ENCODE measurements at regions not wholly inside any gene's neighbourhood (a gene's known extent, or its start where the extent isn't known, plus 50 kb on each side); places are given as distances from the start of the nearest gene placed in this dataset.

- ATAC-seq (no peak), DNase-seq (ENCODE audit: missing footprints) (no peak)
- intact Hi-C loops (cut with DNase I): no loop called here
These were observed 443.3 kb downstream of the DNAH5 start for GRCh38 chr5:13501176-13501575.

DNA sequence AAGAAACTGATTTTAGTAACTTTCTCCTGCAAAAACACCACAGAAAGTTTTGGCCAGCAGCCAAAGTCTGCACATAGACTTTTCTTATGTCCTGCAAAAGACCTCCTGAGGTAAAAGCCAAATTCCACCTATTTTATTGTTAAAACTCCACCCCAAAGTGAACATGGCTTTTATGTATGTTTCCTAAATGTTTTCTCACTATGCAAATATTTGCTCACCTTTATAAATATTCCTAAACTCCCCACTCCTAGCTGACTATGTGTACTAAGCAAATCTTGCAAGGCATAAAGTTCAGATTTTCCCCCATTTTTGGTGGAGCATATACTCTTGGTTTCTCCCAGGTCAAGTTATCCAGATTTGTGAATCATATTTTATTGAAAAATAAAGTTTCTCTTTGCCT, 446.2 kb downstream of the DNAH5 start:
- DNase-seq (ENCODE audit: missing footprints) (no peak), ATAC-seq (no peak)
- intact Hi-C loops (cut with DNase I): no loop called here

GRCh38 chr5:13488254-13488931, 456.1 kb downstream of the DNAH5 start:
- DNase-seq (ENCODE audit: missing footprints) (no peak), ATAC-seq (no peak)
- intact Hi-C loops (cut with DNase I): no loop called here

- no peak for ATAC-seq
- DNase-seq (ENCODE audit: missing footprints): no peak
- intact Hi-C loops (cut with DNase I): no loop called here
These were observed 463.7 kb downstream of the DNAH5 start for GRCh38 chr5:13480834-13481233.

DNA sequence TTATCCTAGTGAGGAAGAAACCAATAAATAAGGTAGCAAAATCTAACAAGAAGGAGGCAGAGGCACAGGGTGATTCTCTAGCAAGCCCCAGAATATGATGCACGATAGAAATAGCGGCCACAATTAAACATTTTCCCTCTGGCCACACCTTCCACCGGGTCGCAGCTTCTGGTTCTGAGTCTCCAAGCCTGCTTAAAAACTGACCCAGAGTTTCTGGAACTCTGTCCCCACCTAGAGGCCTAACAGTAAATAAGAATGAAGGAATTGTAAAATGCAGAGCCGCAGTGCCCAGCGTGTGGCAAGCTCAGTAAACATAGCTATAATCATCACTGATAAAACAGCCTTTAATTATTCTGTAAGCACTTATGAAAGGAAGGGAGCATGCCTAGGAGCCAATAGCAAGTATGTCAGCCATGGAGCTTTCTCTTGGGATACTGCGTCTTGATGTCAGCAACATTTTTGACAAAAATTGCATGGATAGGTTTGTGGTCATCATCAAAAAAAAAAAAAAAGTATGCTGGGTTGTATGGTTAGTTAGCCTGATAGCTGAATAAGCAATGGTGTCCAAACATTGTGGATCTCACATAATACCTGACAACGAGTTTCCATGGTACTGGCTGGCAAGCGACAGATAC, 465.5 kb downstream of the DNAH5 start:
- intact Hi-C loops (cut with DNase I): no loop called here
- DNase-seq (ENCODE audit: missing footprints) (no peak), ATAC-seq (no peak)

DNA sequence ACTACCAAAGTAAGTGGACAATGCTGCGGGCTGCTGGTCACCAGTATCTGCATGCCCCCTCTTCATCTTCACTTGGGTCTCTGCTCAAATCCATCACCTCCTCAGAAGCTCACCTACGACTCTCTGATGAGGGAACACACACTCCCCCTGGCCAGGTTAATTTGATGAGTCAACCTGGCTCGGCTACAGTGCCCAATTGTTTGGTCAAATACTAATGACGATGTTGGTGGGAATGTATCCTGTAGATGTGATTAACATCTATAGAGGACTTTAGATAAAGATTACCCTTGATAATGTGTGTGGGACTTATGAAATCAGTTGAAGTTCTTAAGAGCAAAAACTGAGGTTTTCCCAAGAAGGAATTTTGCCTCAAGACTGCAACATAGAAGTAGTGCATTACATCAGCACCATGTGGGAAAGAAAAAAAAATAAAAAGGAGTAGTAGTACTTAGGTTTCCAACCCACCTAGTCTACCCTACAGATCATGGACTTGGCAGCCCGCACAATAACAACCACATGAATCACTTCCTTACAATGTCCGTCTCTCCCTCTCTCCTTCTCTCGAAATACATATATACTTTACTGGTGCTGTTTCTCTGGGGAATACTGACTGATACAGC, 467.3 kb downstream of the DNAH5 start:
- ATAC-seq: no peak
- no peak for DNase-seq (ENCODE audit: missing footprints)
- intact Hi-C loops (cut with DNase I): no loop called here

DNA sequence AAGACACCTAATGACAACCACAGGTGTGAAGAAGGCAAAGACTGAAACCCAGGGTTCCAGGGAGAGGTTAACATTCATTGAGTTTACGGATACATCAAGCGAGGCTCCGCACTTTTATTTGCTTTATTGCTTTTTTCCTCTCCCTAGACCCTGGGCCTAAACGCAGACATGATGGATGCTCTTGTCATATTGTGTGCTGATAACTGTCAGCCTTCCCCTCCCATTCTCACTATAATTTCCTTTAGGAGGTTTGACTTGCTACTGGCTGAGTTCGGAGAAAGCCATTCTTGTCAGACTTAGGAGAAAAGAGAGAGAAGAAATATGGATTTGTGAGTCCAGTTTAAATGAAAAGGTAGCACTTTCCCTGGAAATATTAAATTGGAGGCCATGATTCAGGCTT, 471.6 kb downstream of the DNAH5 start:
- ATAC-seq (no peak), DNase-seq (ENCODE audit: missing footprints) (no peak)
- intact Hi-C loops (cut with DNase I): no loop called here

GRCh38 chr5:13470975-13471374, 473.5 kb downstream of the DNAH5 start:
- no peak for DNase-seq (ENCODE audit: missing footprints)
- no peak for ATAC-seq
- intact Hi-C loops (cut with DNase I): no loop called here

- ATAC-seq: no peak
- DNase-seq (ENCODE audit: missing footprints): no peak
- intact Hi-C loops (cut with DNase I): no loop called here
These were observed 474.2 kb downstream of the DNAH5 start for GRCh38 chr5:13470263-13470662.

DNA sequence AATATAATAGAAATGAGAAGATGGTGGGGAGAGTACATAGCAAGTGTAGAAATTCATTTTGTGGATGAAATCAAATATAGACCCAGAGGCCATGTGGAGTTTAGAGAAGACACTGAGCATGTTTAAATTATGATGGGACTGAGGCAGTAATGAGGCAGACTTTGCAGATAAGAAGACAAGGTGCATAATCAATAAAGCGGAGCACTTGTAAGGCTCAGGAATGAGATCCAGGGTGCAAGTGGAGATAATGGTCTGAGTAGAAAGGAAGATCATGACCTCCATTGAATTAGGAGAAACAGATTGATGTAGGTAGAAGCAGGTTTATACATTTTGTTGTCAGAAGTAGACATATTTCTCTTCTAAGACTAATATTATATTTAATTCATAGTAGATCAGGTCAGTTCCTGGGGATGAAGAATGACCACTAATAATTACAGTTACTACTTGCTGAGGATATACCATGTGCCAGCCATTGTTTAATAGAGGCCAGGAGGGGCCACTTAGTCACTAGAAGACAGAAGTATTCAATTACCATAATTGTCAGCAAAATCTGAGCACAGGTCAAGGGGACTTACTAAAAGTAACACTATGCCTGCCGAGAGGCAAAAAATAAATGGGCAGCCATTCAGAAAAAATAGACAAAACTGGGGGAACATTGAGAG, 479.8 kb downstream of the DNAH5 start:
- intact Hi-C loops (cut with DNase I): no loop called here
- ATAC-seq (no peak), DNase-seq (ENCODE audit: missing footprints) (no peak)

- DNase-seq (ENCODE audit: missing footprints) (no peak), ATAC-seq (no peak)
- intact Hi-C loops (cut with DNase I): no loop called here
These were observed 483.9 kb downstream of the DNAH5 start for GRCh38 chr5:13460587-13460986.

DNA sequence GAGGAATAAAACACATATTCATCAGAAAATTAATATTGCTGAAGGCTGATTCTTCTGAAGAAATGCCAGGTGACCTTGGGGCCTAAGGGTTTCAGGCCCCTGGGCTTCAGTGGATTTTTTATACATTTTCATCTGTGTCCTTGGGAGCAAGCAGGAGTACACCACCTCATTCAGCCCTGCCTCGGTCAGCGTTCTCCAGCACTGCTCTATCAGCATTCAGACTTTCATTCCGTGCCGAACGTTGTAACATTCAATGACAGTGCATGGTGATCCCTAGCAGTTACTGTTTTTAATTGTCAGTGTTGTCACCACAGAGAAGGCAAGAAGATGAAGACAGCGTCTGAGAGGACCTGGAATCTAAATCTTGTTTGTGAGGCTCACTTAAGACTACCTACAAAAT, 490.4 kb downstream of the DNAH5 start:
- DNase-seq (ENCODE audit: missing footprints) (peak; percentile 61), ATAC-seq (no peak)
- intact Hi-C loops (cut with DNase I): no loop called here

- ATAC-seq (no peak), DNase-seq (ENCODE audit: missing footprints) (no peak)
- intact Hi-C loops (cut with DNase I): no loop called here
These were observed 495.6 kb downstream of the DNAH5 start for GRCh38 chr5:13448843-13449242.

- DNase-seq (ENCODE audit: missing footprints) (no peak), ATAC-seq (no peak)
- intact Hi-C loops (cut with DNase I): no loop called here
These were observed 505.1 kb downstream of the DNAH5 start for GRCh38 chr5:13439430-13439829.

GRCh38 chr5:13427827-13428557, 516.5 kb downstream of the DNAH5 start:
- no peak for ATAC-seq
- DNase-seq (ENCODE audit: missing footprints): no peak
- intact Hi-C loops (cut with DNase I): no loop called here

GRCh38 chr5:13412040-13412595, 532.4 kb downstream of the DNAH5 start:
- intact Hi-C loops (cut with DNase I): no loop called here
- ATAC-seq: no peak

DNA sequence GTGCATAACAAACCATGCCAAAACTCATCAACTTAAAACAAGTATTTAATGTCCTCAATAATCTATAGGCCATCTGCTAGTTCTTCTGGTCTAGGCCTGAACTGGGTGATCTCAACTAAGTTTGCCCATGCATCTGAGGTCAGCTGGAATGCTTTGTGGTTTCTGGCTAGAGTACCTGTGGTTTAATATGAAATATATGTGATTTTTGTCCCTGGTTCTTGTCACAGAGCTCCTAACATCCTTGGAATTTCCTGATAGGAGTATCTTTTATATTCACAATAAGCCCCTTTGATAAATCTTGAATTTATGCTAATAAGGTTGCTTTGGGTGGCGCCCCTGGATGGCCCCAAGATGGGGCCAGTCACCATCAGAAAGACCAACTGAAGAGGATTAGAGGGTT, 535.9 kb downstream of the DNAH5 start:
- no peak for DNase-seq (ENCODE audit: missing footprints)
- ATAC-seq: no peak
- intact Hi-C loops (cut with DNase I): no loop called here

More at GRCh38 chr5:13412040-13412595, 532.4 kb downstream of the DNAH5 start:
- DNase-seq (ENCODE audit: missing footprints): peak; percentile 7

DNA sequence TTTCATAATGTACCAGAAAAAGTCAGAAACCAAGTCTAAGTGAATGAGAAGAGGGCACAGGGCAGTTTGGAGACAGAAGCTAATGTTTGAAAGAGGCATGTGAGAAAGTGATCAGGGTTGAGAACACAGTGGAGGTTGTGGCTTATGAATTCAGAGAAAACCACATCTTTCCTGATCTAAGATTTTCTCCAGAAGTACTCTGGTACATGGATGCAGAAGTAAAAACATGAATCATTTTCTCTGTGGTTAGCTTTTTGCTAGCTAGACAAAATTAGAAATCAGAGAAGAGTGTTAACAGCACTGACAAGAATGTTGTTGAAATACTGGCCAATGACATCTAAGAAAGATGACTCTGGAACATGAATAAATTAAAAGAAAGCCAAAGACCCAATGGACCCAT, 541.1 kb downstream of the DNAH5 start:
- intact Hi-C loops (cut with DNase I): no loop called here
- DNase-seq (ENCODE audit: missing footprints) (no peak), ATAC-seq (no peak)

GRCh38 chr5:13385066-13385465, 559.4 kb downstream of the DNAH5 start:
- DNase-seq (ENCODE audit: missing footprints): no peak
- intact Hi-C loops (cut with DNase I): no loop called here
- no peak for ATAC-seq
